ENCODE measurements at regions not wholly inside any gene's neighbourhood (a gene's known extent, or its start where the extent isn't known, plus 50 kb on each side); places are given as distances from the start of the nearest gene placed in this dataset.

- no peak for TF ChIP-seq POLR2AphosphoS5 (IDR thresholded peaks at IDR 0.05; ENCODE audit: low read depth, low read length)
- TF ChIP-seq REST (IDR thresholded peaks at IDR 0.05; ENCODE audit: insufficient read depth in 1 of 2, low read depth in 2 of 2, low read length in 2 of 2), result no peak
- no peak for TF ChIP-seq SIN3A (IDR thresholded peaks at IDR 0.05; ENCODE audit: borderline replicate concordance, insufficient read depth, low read length)
- TF ChIP-seq TAF1 (IDR thresholded peaks at IDR 0.05; ENCODE audit: borderline replicate concordance, insufficient read depth, low read length), result no peak
- no peak for TF ChIP-seq FOXP2 (optimal IDR thresholded peaks at IDR 0.05; ENCODE audit: borderline replicate concordance, extremely low read depth, extremely low read length, insufficient read depth)
Measured at GRCh38 chr12:107164392-107164791, 71.0 kb upstream of the CRY1 start.
